HG02973 (cell line): ENCODE measurements at regions not wholly inside any gene's neighbourhood (a gene's known extent, or its start where the extent isn't known, plus 50 kb on each side); places are given as distances from the start of the nearest gene placed in this dataset.
A peak's percentile ranks its signal among the peaks of the same experiment; 100 is the strongest.

ENCODE experiments used
- ATAC-seq: cut with Tn5 transposase; IDR thresholded peaks from one replicate; pipeline ENCODE4 v1.9.1; 2021; ENCODE audit warnings: moderate library complexity; ENCODE audit not compliant: unreplicated experiment

DNA sequence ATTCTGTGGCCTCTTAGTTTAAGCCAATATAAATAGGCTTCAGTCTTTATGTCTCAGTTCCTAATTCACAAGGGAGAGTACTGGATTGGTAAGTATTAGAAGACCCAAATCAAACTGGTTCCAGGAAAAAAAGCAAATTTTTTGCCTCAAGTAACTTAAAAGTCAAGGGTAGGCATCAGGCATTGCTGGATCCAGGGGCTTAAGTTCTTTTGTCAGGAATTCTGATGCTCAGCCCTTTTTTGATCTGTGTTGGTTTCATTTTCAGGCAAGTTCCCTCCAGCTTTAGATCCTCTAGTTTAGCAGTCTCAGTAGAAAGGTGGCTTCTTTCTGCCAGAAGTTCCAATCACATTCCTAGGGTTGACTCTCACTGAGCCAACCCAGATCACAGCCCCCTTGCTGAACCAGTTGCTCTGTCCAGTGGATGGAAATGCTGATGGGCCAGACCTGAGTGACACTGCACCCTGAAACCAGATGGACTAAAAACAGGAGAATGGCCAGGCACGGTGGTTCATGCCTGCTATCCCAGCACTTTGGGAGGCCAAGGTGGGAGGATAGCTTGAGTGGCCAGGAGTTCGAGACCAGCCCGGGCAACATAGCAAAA is 253.5 kb downstream of the SHQ1 start:
- no peak for ATAC-seq

DNA sequence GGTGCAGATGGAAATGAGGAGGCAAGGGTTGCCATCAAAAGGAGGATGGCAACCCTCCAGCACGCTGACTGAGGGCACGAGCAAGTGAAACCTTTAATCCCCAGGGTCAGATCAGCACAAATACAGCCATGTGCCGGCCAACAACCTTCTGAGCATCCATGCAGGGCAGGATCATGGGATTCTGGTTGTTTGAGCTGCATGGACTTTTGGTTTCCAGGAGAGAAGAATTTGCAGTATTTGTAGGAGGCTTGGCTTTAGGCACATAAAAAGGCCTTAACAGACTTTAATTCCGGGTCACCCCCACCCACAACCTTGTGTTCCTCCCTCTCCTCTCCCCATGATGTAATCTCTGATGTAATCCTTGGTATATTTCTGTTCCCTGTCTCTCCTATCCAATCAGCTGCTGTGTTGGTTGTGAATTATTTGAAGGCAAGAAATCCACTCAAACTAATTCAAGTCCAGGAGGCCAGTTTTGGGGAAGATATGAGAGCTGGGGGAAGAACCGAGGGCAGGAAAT is 254.3 kb downstream of the SHQ1 start:
- no peak for ATAC-seq

- no peak for ATAC-seq
Measured at GRCh38 chr3:72591522-72592421, 256.5 kb downstream of the SHQ1 start.

- ATAC-seq = no peak
Measured at GRCh38 chr3:72590732-72591221, 257.5 kb downstream of the SHQ1 start.

DNA sequence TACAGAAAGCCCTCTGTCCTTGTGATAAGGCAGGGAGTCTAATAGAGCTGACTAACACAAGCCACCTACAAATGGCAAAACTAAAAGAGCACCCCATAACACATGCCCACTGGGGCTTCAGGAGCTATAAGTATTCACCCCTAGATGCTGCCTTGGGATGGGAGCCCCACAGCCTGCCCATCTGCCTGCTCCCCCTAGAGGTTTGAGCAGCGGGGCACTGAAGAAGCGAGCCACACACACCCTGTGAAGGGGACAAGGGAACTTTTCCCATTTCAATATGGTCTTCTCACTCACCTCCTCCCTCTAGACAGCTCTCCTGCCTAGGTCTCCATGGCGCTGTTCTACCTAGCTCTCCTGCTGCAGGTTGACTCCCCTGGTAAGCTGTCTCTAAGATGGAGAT is 261.0 kb downstream of the SHQ1 start:
- no peak for ATAC-seq

GRCh38 chr3:72586694-72587093 is 261.6 kb downstream of the SHQ1 start:
- ATAC-seq = no peak

DNA sequence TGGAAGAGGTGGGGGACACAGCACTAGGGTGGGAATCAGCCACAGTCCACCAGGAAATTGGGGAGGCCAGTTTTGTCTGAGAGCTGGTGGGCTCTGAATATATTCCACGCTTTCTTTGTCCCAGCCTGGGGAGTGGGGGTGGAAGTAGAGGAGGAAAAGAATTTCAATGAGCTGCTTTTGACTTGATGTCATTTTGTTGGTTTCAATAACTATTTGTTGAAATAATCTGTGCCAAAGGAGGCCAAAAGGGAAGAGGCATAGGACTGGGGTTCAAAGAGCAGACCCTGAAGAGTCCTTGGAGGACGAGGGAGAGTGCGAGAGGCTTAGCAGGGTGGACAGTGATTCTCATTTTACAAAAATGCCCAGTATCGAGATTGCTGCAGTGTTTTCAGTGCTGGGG is 262.3 kb downstream of the SHQ1 start:
- no peak for ATAC-seq

- no peak for ATAC-seq
Measured at GRCh38 chr3:72584262-72584661, 264.0 kb downstream of the SHQ1 start.

DNA sequence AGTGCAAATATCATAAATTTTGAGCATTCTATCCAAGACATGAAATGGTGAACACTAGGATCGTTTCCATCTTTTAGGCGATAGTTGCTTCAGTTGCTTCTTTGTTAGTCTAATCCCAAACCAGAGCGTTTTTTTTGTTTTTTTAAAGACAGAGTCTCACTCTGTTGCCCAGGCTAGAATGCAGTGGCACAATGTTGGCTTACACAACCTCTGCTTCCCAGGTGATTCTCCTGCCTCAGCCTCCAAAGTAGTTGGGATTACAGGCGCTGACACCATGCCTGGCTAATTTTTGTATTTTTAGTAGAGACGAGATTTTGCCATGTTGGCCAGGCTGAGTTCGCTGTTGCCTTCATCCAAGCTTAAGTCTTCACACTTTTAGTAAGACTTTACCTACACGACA is 265.3 kb downstream of the SHQ1 start:
- no peak for ATAC-seq

GRCh38 chr3:72582211-72582878 is 265.9 kb downstream of the SHQ1 start:
- peak; percentile 97 for ATAC-seq

DNA sequence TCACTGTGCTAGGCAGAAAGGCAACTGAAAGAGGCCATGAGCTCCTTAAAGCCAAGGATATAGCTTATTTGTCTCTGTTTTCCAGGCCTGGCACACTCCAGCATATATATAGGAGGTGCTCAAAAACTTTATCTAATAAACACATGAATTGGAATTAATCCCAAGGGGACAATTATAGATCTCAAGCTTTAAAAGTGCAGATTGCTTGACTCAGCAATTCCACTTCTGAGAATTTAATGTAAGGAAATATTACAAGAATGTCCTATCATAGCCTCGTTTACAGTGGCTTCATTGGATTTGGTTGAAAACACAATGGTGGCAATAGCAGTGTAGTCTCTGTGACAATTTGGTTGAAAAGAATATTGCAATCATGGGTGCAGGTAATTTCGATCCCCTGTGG is 267.3 kb downstream of the SHQ1 start:
- ATAC-seq = no peak

DNA sequence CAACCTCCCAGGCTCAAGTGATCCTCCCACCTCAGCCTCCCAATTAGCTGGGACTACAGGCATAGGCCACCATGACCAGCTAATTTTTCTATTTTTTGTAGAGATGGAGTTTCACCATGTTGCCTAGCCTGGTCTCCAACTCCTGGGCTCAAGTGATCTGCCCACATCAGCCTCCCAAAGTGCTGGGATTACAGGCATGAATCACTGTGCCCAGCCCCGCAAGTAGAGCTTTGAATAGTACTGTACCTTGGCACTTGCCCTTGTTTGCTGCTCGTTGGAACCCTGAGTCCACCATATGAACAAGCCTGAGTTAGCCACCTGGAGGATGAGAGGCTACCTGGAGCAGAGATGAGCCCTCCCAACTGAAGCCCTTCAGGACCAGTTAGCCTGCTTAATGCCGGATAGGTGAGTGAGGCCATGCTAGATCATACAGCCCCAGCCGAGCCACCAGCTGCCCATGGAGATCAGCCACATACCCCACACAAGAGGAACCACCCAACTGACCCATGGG is 267.9 kb downstream of the SHQ1 start:
- no peak for ATAC-seq

GRCh38 chr3:72579581-72580245 is 268.5 kb downstream of the SHQ1 start:
- no peak for ATAC-seq

GRCh38 chr3:72579191-72579580 is 269.1 kb downstream of the SHQ1 start:
- no peak for ATAC-seq

DNA sequence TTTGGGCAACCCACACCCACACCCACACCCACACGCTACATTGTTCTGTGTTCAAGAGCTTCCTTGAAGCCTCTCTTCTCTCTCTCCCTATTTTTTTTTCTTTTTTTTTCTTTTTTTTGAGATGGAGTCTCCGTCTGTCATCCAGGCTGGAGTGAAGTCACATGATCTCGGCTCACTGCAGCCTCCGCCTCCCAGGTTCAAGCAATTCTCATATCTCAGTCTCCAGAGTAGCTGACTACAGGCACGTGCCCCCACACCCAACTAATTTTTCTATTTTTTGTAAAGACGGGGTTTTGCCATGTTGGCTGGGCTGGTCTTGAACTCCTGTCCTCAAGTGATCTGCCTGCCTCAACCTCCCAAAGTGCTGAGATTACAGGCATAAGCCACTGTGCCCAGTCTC is 271.1 kb downstream of the SHQ1 start:
- ATAC-seq = no peak

GRCh38 chr3:72576563-72576962 is 271.7 kb downstream of the SHQ1 start:
- no peak for ATAC-seq

DNA sequence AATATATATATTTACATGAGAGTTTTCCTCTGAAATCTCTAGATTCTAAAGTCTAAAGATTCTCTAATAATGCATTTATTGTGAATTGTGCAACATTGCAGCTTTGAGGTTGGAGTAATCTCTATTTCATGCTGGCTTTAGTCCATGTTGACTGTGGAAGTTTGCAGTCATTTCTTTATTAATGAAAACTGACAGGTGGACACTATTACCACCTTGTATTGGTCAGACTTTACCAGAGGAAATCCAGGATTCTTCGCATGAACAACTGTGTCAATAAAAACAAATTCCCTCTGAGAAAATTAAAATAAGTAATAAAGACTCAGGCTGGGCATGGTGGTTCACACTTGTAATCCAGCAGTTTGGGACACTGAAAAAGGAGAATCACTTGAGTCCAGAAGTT is 274.1 kb downstream of the SHQ1 start:
- no peak for ATAC-seq

DNA sequence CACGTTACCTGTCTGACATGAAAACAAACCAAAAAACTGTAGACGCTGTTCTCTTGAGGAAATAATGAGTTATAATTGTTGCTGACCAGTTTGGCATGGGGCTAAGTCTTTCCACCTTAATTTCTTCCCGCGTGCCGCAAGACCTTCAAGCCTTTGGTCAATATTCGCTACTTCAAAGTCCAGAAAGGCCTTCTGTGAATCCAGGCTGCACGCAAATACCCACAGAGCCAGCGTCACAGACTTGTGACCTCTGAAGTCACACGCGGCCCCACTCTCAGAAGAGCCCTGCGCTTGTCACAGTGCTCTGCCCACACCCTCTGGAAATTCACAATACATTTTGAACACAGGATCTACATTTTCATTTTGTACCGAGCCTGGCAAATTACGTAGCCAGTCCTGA is 275.2 kb downstream of the SHQ1 start:
- no peak for ATAC-seq

- no peak for ATAC-seq
Measured at GRCh38 chr3:72572489-72573007, 275.7 kb downstream of the SHQ1 start.

GRCh38 chr3:72571638-72572114 is 276.6 kb downstream of the SHQ1 start:
- ATAC-seq = no peak
